ENCODE measurements at regions not wholly inside any gene's neighbourhood (a gene's known extent, or its start where the extent isn't known, plus 50 kb on each side); places are given as distances from the start of the nearest gene placed in this dataset.

DNA sequence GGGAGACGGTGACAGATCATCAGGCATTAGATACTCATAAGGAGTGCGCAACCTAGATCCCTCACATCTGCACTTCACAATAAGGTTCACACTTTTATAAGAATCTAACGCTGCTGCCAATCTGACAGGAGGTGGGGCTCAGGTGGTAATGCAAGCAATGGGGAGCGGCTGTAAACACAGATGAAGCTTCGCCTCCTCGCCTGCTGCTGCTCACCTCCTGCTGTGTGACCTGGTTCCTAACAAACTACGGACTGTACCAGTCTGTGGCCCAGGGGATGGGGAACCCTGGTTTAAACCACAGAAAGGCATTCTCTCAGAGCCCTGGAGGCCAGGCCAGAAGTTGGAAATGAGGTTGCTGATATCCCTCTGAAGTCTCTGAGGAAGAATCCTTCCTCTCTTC is 323.6 kb downstream of the DRD1 start:
- Histone ChIP-seq H3K27ac (replicated peaks; ENCODE audit: low read length) (no peak overlapping the region), H2AFZ (ENCODE audit: low read length) (no peak overlapping the region), H3K79me1 (ENCODE audit: low read depth, low read length) (no peaks in the 10 kb centered on the region), H3K27me3 (ENCODE audit: control insufficient read depth in 3 of 3, insufficient read depth in 3 of 3, low read depth in 1 of 3, low read length in 3 of 3) (no peaks in the 10 kb centered on the region), H3K4ac (ENCODE audit: low read length) (no peak overlapping the region), H2BK5ac (ENCODE audit: low read length) (no peak overlapping the region), H2BK12ac (ENCODE audit: low read length) (no peak overlapping the region), H3K4me3 (ENCODE audit: low read length in 2 of 2) (no peak overlapping the region), H3K9ac (ENCODE audit: low read depth, low read length, poor library complexity) (no peak overlapping the region), H3K14ac (ENCODE audit: low read length) (no peak overlapping the region), H3K4me2 (ENCODE audit: insufficient read depth, low read length, poor library complexity, severe bottlenecking) (no peak overlapping the region), H3K23ac (ENCODE audit: low read depth, low read length, poor library complexity) (no peak overlapping the region), H4K8ac (ENCODE audit: low read depth, low read length) (no peak overlapping the region), H2AK5ac (ENCODE audit: low read depth, low read length) (no peak overlapping the region), H2BK15ac (ENCODE audit: low read length) (no peak overlapping the region), H3K4me1 (ENCODE audit: control insufficient read depth in 2 of 2, insufficient read depth in 1 of 2, low read depth in 1 of 2, low read length in 2 of 2) (peaks cover 0 to 6% of the 10 kb centered on the region in 2 donors), H3K36me3 (replicated peaks in 1 of 2; ENCODE audit: control insufficient read depth in 2 of 2, insufficient read depth in 2 of 2, low read length in 2 of 2) (no peaks in the 10 kb centered on the region), H4K91ac (ENCODE audit: low read depth, low read length, poor library complexity) (no peak overlapping the region), H2BK120ac (ENCODE audit: low read depth, low read length) (no peak overlapping the region), H3K18ac (ENCODE audit: low read length) (peak overlapping the region; percentile 7), H3K9me3 (replicated peaks in 1 of 2; ENCODE audit: control insufficient read depth in 2 of 2, insufficient read depth in 1 of 2, low read depth in 1 of 2, low read length in 2 of 2) (peaks cover 0 to 4% of the 10 kb centered on the region in 2 donors)
- DNase-seq (ENCODE audit: low spot score), result no peak
- no CpG with 5 or more reads among the region's 7 CpGs for WGBS, 2 donors (ENCODE audit: extremely low coverage in 2 of 2, insufficient read length in 2 of 2, insufficient replicate concordance in 1 of 2)

DNA sequence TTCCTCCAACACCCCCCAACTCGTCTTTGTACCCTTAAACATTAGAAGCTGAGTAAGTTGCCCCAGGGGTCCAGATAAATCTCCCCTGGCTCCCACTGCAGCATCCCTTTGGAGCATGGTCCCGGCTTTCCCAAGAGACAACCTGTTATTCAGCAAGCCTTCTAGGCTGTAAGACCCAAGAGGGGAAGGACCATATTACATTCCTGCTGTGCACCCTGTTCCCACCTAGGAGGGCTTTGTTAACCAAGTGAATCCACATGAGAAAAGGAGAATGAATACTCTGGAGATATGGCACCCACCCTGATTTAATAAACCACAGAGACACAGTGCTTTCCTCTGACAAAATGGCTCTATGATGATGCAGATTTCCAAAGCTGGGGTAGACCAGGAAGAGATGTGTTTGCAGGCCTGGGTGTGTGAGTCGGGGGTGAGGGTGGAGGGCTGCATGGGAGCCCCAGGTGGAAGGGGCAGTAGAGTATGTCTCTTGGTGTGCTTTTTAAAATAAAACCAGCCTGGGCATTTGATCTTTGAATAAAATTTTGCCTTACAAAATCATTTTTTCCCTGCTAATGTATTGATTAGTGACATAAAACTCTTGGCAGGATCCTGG is 325.2 kb downstream of the DRD1 start:
- H3K27ac ChIP-seq (replicated peaks; ENCODE audit: low read length), result no peak overlapping the region
- DNase-seq (ENCODE audit: low spot score), result no peak
- no peak overlapping the region for H2BK12ac ChIP-seq (ENCODE audit: low read length)
- H2BK5ac ChIP-seq (ENCODE audit: low read length), result no peak overlapping the region
- H2BK120ac ChIP-seq (ENCODE audit: low read depth, low read length), result no peak overlapping the region
- H3K4ac ChIP-seq (ENCODE audit: low read length), result no peak overlapping the region
- peaks cover 0 to 6% of the 10 kb centered on the region in 2 donors for H3K4me1 ChIP-seq (ENCODE audit: control insufficient read depth in 2 of 2, insufficient read depth in 1 of 2, low read depth in 1 of 2, low read length in 2 of 2)
- no peak overlapping the region for H2AK5ac ChIP-seq (ENCODE audit: low read depth, low read length)
- no peak overlapping the region for H3K4me2 ChIP-seq (ENCODE audit: insufficient read depth, low read length, poor library complexity, severe bottlenecking)
- no peaks in the 10 kb centered on the region for H3K79me1 ChIP-seq (ENCODE audit: low read depth, low read length)
- no peak overlapping the region for H3K9ac ChIP-seq (ENCODE audit: low read depth, low read length, poor library complexity)
- H3K23ac ChIP-seq (ENCODE audit: low read depth, low read length, poor library complexity), result no peak overlapping the region
- H3K9me3 ChIP-seq (replicated peaks in 1 of 2; ENCODE audit: control insufficient read depth in 2 of 2, insufficient read depth in 1 of 2, low read depth in 1 of 2, low read length in 2 of 2), result peaks cover 0 to 4% of the 10 kb centered on the region in 2 donors
- no peak overlapping the region for H3K18ac ChIP-seq (ENCODE audit: low read length)
- H3K27me3 ChIP-seq (ENCODE audit: control insufficient read depth in 3 of 3, insufficient read depth in 3 of 3, low read depth in 1 of 3, low read length in 3 of 3), result no peaks in the 10 kb centered on the region
- H4K8ac ChIP-seq (ENCODE audit: low read depth, low read length), result no peak overlapping the region
- no peak overlapping the region for H4K91ac ChIP-seq (ENCODE audit: low read depth, low read length, poor library complexity)
- H3K36me3 ChIP-seq (replicated peaks in 1 of 2; ENCODE audit: control insufficient read depth in 2 of 2, insufficient read depth in 2 of 2, low read length in 2 of 2), result no peaks in the 10 kb centered on the region
- no peak overlapping the region for H3K14ac ChIP-seq (ENCODE audit: low read length)
- H2AFZ ChIP-seq (ENCODE audit: low read length), result no peak overlapping the region
- H3K4me3 ChIP-seq (ENCODE audit: low read length in 2 of 2), result no peak overlapping the region
- WGBS, 2 donors (ENCODE audit: extremely low coverage in 2 of 2, insufficient read length in 2 of 2, insufficient replicate concordance in 1 of 2), result no CpG with 5 or more reads among the region's 3 CpGs
- no peak overlapping the region for H2BK15ac ChIP-seq (ENCODE audit: low read length)

DNA sequence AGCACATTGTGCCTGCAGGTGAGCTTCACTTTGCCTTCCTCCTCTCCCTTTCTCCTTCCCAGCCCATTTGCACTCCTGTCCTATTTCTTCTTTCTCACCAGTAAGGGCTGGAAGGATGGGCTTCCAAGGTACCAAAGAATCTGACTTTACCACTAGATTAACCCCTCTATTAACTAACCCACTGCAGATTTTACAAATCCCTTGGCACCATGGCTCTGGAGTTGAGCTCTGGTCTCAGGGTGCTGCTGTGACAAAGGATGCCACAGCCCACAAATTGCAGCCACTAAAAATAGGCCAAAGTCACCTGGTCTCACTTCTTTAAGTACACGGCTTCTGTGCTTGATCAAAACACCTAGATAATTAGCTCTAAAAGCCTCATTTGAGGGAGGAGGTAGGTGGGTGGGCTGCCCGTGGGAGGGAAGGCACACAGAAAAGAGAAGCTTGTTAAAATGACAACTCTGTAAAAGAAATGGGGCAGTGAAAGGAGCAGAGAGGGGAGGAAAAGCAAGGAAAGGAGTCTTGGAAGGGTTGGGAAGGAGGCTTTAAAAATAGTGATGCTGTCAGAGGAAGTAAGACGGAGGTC is 327.4 kb downstream of the DRD1 start:
- H3K23ac ChIP-seq (ENCODE audit: low read depth, low read length, poor library complexity), result no peak overlapping the region
- no peaks in the 10 kb centered on the region for H3K36me3 ChIP-seq (replicated peaks in 1 of 2; ENCODE audit: control insufficient read depth in 2 of 2, insufficient read depth in 2 of 2, low read length in 2 of 2)
- peaks cover 0 to 4% of the 10 kb centered on the region in 2 donors for H3K9me3 ChIP-seq (replicated peaks in 1 of 2; ENCODE audit: control insufficient read depth in 2 of 2, insufficient read depth in 1 of 2, low read depth in 1 of 2, low read length in 2 of 2)
- peak overlapping the region; percentile 43 for H2BK12ac ChIP-seq (ENCODE audit: low read length)
- no peak overlapping the region for H2BK5ac ChIP-seq (ENCODE audit: low read length)
- peak overlapping the region; percentile 46 for H4K91ac ChIP-seq (ENCODE audit: low read depth, low read length, poor library complexity)
- no peak overlapping the region for H3K4me3 ChIP-seq (ENCODE audit: low read length in 2 of 2)
- no peak overlapping the region for H3K27ac ChIP-seq (replicated peaks; ENCODE audit: low read length)
- peaks cover 0 to 6% of the 10 kb centered on the region in 2 donors for H3K4me1 ChIP-seq (ENCODE audit: control insufficient read depth in 2 of 2, insufficient read depth in 1 of 2, low read depth in 1 of 2, low read length in 2 of 2)
- H2BK120ac ChIP-seq (ENCODE audit: low read depth, low read length), result no peak overlapping the region
- H3K27me3 ChIP-seq (ENCODE audit: control insufficient read depth in 3 of 3, insufficient read depth in 3 of 3, low read depth in 1 of 3, low read length in 3 of 3), result no peaks in the 10 kb centered on the region
- no peak overlapping the region for H2BK15ac ChIP-seq (ENCODE audit: low read length)
- no peaks in the 10 kb centered on the region for H3K79me1 ChIP-seq (ENCODE audit: low read depth, low read length)
- DNase-seq (ENCODE audit: low spot score), result no peak
- H3K9ac ChIP-seq (ENCODE audit: low read depth, low read length, poor library complexity), result no peak overlapping the region
- H2AFZ ChIP-seq (ENCODE audit: low read length), result no peak overlapping the region
- no peak overlapping the region for H3K14ac ChIP-seq (ENCODE audit: low read length)
- no peak overlapping the region for H4K8ac ChIP-seq (ENCODE audit: low read depth, low read length)
- H3K4me2 ChIP-seq (ENCODE audit: insufficient read depth, low read length, poor library complexity, severe bottlenecking), result no peak overlapping the region
- WGBS, 2 donors (ENCODE audit: extremely low coverage in 2 of 2, insufficient read length in 2 of 2, insufficient replicate concordance in 1 of 2), result no CpG with 5 or more reads among the region's 3 CpGs
- no peak overlapping the region for H3K4ac ChIP-seq (ENCODE audit: low read length)
- no peak overlapping the region for H3K18ac ChIP-seq (ENCODE audit: low read length)
- H2AK5ac ChIP-seq (ENCODE audit: low read depth, low read length), result no peak overlapping the region

DNA sequence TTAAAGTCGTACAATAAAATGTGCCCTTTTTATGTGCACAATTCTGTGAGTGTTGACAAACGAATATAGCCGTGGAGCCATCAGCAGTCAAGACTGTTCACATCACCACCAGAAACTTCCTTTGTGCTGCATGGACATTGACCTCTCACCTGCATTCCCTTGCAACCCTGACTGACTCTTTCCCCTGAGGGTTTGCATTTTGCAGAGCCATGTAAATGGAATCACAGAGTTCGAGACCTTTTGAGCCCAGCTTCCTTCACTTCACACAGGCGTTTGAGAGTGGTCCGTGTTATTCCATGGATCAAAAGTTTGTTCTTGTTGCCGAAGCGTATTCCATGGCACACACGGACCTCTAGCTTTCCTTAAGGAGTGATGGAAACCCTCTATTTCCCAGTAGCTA is 328.2 kb downstream of the DRD1 start:
- Histone ChIP-seq H4K8ac (ENCODE audit: low read depth, low read length) (no peak overlapping the region), H3K4me1 (ENCODE audit: control insufficient read depth in 2 of 2, insufficient read depth in 1 of 2, low read depth in 1 of 2, low read length in 2 of 2) (peaks cover 0 to 6% of the 10 kb centered on the region in 2 donors), H3K4me3 (ENCODE audit: low read length in 2 of 2) (no peak overlapping the region), H3K9ac (ENCODE audit: low read depth, low read length, poor library complexity) (no peak overlapping the region), H3K27me3 (ENCODE audit: control insufficient read depth in 3 of 3, insufficient read depth in 3 of 3, low read depth in 1 of 3, low read length in 3 of 3) (no peaks in the 10 kb centered on the region), H3K4ac (ENCODE audit: low read length) (no peak overlapping the region), H2AK5ac (ENCODE audit: low read depth, low read length) (no peak overlapping the region), H3K27ac (replicated peaks; ENCODE audit: low read length) (no peak overlapping the region), H3K79me1 (ENCODE audit: low read depth, low read length) (no peaks in the 10 kb centered on the region), H2AFZ (ENCODE audit: low read length) (no peak overlapping the region), H3K18ac (ENCODE audit: low read length) (no peak overlapping the region), H3K4me2 (ENCODE audit: insufficient read depth, low read length, poor library complexity, severe bottlenecking) (no peak overlapping the region), H3K23ac (ENCODE audit: low read depth, low read length, poor library complexity) (no peak overlapping the region), H2BK15ac (ENCODE audit: low read length) (no peak overlapping the region), H3K9me3 (replicated peaks in 1 of 2; ENCODE audit: control insufficient read depth in 2 of 2, insufficient read depth in 1 of 2, low read depth in 1 of 2, low read length in 2 of 2) (no peaks in the 10 kb centered on the region), H2BK120ac (ENCODE audit: low read depth, low read length) (no peak overlapping the region), H4K91ac (ENCODE audit: low read depth, low read length, poor library complexity) (no peak overlapping the region), H2BK5ac (ENCODE audit: low read length) (no peak overlapping the region), H3K14ac (ENCODE audit: low read length) (no peak overlapping the region), H2BK12ac (ENCODE audit: low read length) (peak overlapping the region; percentile 43), H3K36me3 (replicated peaks in 1 of 2; ENCODE audit: control insufficient read depth in 2 of 2, insufficient read depth in 2 of 2, low read length in 2 of 2) (no peaks in the 10 kb centered on the region)
- WGBS, 2 donors (ENCODE audit: extremely low coverage in 2 of 2, insufficient read length in 2 of 2, insufficient replicate concordance in 1 of 2), result no CpG with 5 or more reads among the region's 9 CpGs
- DNase-seq (ENCODE audit: low spot score), result no peak

All from neuronal stem cell (in vitro differentiated cells).